HepG2 (cell line): ENCODE measurements at regions not wholly inside any gene's neighbourhood (a gene's known extent, or its start where the extent isn't known, plus 50 kb on each side); places are given as distances from the start of the nearest gene placed in this dataset.

Experiments used
- CTCF ChIP-seq: sonication (generic); formaldehyde crosslinking; IDR thresholded peaks from 2 replicates; pipeline ENCODE4 v1.5.0; 2020; ENCODE audit warnings: mild to moderate bottlenecking, missing genetic modification reagents, moderate library complexity
- EZH2 ChIP-seq: conservative IDR thresholded peaks from 2 replicates; pipeline ENCODE4 v1.6.1; 2012; ENCODE audit warnings: mild to moderate bottlenecking, low read depth, low read length, moderate library complexity
- KMT2B ChIP-seq: IDR thresholded peaks from 2 replicates; pipeline ENCODE4 v1.6.1; 2016; ENCODE audit warnings: missing genetic modification reagents, missing compliant biosample characterization
- STAT5B ChIP-seq: sonication (generic); formaldehyde crosslinking; IDR thresholded peaks from 2 replicates; pipeline ENCODE4 v1.4.0; 2020; ENCODE audit warnings: missing genetic modification reagents
- SUZ12 ChIP-seq: fragments of 150-350 bp; IDR thresholded peaks from 2 replicates; pipeline ENCODE4 v1.6.1; 2014; ENCODE audit warnings: low read depth, low read length
- ZBTB20 ChIP-seq: sonication (generic); formaldehyde crosslinking; IDR thresholded peaks from 2 replicates; pipeline ENCODE4 v1.8.1; 2023; ENCODE audit warnings: missing genetic modification reagents, low read depth, mild to moderate bottlenecking, borderline replicate concordance
- ZBTB8A ChIP-seq: sonication (generic); formaldehyde crosslinking; IDR thresholded peaks from 2 replicates; pipeline ENCODE4 v1.4.0; 2020; ENCODE audit warnings: mild to moderate bottlenecking, low read depth, missing genetic modification reagents, borderline replicate concordance

- TF ChIP-seq SUZ12 (no peak), CTCF (CRISPR knock-in tag) (no peak), KMT2B (CRISPR knock-in tag) (no peak), EZH2 (no peak), ZBTB20 (CRISPR knock-in tag) (no peak), STAT5B (no peak), ZBTB8A (no peak)
These were observed 812.3 kb downstream of the PDHA2 start for GRCh38 chr4:96652158-96652557.
